ENCODE measurements at regions not wholly inside any gene's neighbourhood (a gene's known extent, or its start where the extent isn't known, plus 50 kb on each side); places are given as distances from the start of the nearest gene placed in this dataset.

DNA sequence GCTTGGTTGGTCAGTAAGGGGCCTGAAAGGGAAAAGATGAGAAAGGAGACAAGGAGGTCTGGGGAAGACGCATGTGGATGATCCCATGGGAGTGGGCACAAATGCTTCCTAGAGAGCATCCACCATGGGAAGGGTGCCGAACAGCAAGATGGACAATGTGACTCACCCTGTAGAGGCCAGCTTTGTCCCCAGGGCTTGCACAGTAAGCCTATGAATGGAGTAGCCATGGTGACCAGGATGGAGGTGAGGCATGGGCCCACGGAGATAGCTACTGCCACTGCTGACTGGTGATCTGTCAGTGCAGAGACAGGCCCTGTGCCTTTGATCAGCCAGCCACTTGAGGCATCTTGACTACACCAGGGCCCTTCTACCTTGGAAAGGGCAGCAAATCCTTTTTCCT, 172.6 kb downstream of the HAUS1 start:
- Histone ChIP-seq H3K27ac (ENCODE audit: low read depth, low read length) (no peak overlapping the region), H3K4me3 (ENCODE audit: low read depth in 1 of 2, low read length in 2 of 2) (no peak overlapping the region), H3K4me1 (ENCODE audit: control insufficient read depth in 1 of 2, insufficient read depth in 2 of 2, low read length in 2 of 2) (no peaks in the 10 kb centered on the region), H3K27me3 (ENCODE audit: control insufficient read depth in 1 of 2, insufficient read depth in 2 of 2, low read length in 2 of 2) (no peaks in the 10 kb centered on the region), H3K9me3 (ENCODE audit: control insufficient read depth in 1 of 2, low read length in 2 of 2) (no peaks in the 10 kb centered on the region), H3K9ac (ENCODE audit: low read depth in 1 of 2, low read length in 2 of 2) (no peak overlapping the region), H3K36me3 (ENCODE audit: control insufficient read depth in 1 of 2, insufficient read depth in 2 of 2, low read length in 2 of 2) (no peaks in the 10 kb centered on the region)

DNA sequence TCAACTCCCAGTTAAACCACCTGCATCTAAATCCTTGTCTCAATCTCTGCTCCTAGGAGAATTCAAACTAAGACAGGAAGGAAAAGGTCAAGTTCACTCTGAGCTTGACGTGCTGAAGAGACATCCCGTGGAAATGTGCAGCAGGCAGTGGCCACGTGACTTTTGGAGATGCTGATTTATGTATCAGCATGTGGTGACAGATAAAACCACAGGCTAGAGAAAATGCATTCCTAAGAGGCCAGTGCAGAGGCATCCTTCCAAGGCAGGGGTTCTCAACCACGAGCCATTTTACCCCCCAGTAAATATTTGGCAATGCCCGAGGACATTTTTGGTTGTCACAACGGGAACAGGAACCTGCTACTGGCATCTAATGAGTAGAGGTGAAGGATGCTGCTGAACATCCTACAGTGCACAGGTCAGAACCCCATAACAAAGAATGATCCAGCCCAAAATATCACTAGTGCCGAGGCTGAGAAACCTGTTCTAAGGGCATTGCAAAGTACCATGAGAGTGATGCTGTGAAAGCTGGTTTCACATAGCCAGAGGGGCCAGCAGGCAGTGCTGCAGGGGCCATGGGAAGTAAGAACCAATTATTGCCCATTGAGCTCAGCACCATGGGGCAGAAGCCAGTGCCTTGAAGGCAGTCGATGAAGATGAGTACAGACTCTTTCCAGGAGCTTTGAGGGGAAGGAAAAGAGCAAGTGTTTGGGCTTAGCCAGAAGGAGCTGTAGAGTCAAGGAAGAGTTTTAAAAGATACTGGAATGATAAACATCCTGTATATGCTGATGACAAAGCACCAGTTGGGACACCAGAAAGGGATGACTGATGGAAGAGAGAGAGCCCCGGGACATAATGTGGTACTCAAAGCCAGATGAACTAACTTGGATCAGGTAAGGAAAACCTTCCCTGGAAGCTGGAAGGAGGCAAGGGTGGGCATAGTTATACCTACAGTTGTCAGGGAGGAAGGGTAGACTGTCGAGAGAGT, 174.6 kb downstream of the HAUS1 start:
- no peak overlapping the region for H3K27ac ChIP-seq (ENCODE audit: low read depth, low read length)
- no peak overlapping the region for H3K9ac ChIP-seq (ENCODE audit: low read depth in 1 of 2, low read length in 2 of 2)
- no peak overlapping the region for H3K4me3 ChIP-seq (ENCODE audit: low read depth in 1 of 2, low read length in 2 of 2)
- H3K36me3 ChIP-seq (ENCODE audit: control insufficient read depth in 1 of 2, insufficient read depth in 2 of 2, low read length in 2 of 2) = no peaks in the 10 kb centered on the region
- no peaks in the 10 kb centered on the region for H3K4me1 ChIP-seq (ENCODE audit: control insufficient read depth in 1 of 2, insufficient read depth in 2 of 2, low read length in 2 of 2)
- no peaks in the 10 kb centered on the region for H3K27me3 ChIP-seq (ENCODE audit: control insufficient read depth in 1 of 2, insufficient read depth in 2 of 2, low read length in 2 of 2)
- H3K9me3 ChIP-seq (ENCODE audit: control insufficient read depth in 1 of 2, low read length in 2 of 2) = no peaks in the 10 kb centered on the region

DNA sequence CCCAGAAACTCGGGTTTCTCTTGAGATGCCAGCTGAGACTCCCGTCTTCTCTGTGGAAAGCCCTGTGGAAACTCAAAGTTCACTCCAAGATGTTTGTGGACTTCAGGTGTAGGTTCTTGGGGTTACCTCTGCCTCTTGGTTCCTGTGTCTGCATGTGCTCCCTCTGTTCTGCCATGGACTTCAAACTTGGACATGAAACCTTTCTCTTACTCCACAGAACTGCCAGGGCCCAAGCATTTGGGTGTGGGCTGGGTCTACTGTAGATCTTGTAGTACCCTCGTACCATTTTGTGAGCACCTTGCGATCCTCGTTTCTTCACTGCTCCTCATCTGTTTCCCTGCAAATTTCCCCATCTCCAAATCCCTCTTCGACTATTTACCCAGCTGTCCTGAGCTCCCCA, 175.5 kb downstream of the HAUS1 start:
- no peak overlapping the region for H3K4me3 ChIP-seq (ENCODE audit: low read depth in 1 of 2, low read length in 2 of 2)
- H3K36me3 ChIP-seq (ENCODE audit: control insufficient read depth in 1 of 2, insufficient read depth in 2 of 2, low read length in 2 of 2) = no peaks in the 10 kb centered on the region
- no peaks in the 10 kb centered on the region for H3K4me1 ChIP-seq (ENCODE audit: control insufficient read depth in 1 of 2, insufficient read depth in 2 of 2, low read length in 2 of 2)
- H3K27ac ChIP-seq (ENCODE audit: low read depth, low read length) = no peak overlapping the region
- H3K27me3 ChIP-seq (ENCODE audit: control insufficient read depth in 1 of 2, insufficient read depth in 2 of 2, low read length in 2 of 2) = no peaks in the 10 kb centered on the region
- H3K9me3 ChIP-seq (ENCODE audit: control insufficient read depth in 1 of 2, low read length in 2 of 2) = no peaks in the 10 kb centered on the region
- no peak overlapping the region for H3K9ac ChIP-seq (ENCODE audit: low read depth in 1 of 2, low read length in 2 of 2)

DNA sequence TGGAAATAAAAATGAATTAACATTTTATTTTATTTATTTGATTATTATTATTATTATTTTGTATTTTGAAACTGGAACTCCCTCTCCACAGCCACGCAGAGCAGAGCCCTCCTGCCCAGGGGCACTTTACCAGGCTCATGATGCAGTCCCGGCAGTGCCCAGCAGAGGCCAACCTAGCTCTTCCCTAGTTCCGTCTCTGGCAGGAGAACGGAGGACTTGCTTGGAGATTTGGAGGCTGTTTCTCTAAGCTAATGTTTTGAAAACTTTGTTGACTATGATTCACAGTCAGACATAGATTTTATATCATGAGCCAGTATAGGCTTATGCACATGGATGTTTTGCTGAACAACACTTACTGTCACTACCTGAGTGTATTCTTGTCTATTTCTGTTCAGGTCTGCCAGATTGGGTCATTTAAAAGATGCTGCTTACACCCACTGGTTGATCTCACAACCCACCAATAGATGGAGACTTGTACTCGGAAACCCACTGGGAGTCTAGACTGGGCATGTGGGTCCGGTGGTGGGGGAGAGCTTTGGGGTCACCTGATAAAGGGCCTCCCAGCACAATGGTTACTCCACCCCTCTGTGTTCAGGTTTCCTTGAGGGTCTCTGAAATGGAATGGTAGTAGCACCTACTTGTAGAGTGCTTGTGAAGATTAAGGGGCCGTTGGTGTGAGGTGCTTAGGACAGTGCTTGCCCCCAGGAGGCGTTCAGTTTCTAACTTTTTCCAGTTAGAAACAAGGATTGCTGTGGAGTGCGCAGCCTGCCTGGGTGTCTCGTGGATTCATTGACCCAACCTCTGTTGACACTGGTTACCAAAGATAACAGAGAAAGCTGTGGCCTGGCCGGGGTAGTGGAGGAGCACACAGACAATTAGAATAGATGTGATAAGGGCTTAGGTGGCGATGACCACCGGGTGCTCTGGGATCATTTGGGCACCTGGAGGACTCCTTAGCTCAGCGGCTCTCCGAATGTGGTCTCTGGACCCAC, 177.3 kb downstream of the HAUS1 start:
- no peaks in the 10 kb centered on the region for H3K36me3 ChIP-seq (ENCODE audit: control insufficient read depth in 1 of 2, insufficient read depth in 2 of 2, low read length in 2 of 2)
- no peak overlapping the region for H3K9ac ChIP-seq (ENCODE audit: low read depth in 1 of 2, low read length in 2 of 2)
- H3K27ac ChIP-seq (ENCODE audit: low read depth, low read length) = no peak overlapping the region

DNA sequence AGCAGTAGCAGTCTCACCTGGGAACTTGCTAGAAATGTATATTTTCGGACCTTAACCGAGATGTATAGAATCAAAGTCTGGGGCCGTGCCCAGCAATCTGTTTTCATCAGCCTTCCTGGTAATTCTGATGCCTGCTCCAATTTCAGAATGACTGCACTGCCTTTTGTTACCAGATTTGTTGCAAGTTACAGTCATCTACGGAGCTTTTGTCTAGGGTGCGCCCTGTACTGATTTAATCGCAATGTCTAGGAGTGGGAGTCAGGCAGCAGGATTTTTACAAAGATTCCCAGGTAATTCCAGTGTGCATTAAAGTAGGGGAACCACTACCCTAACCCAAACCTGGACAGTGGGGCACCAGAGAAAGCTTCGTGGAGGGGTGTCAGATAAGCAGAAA, 178.0 kb downstream of the HAUS1 start:
- H3K9me3 ChIP-seq (ENCODE audit: control insufficient read depth in 1 of 2, low read length in 2 of 2) = no peaks in the 10 kb centered on the region
- no peaks in the 10 kb centered on the region for H3K27me3 ChIP-seq (ENCODE audit: control insufficient read depth in 1 of 2, insufficient read depth in 2 of 2, low read length in 2 of 2)
- no peak overlapping the region for H3K27ac ChIP-seq (ENCODE audit: low read depth, low read length)
- no peaks in the 10 kb centered on the region for H3K36me3 ChIP-seq (ENCODE audit: control insufficient read depth in 1 of 2, insufficient read depth in 2 of 2, low read length in 2 of 2)
- H3K9ac ChIP-seq (ENCODE audit: low read depth in 1 of 2, low read length in 2 of 2) = no peak overlapping the region
- H3K4me3 ChIP-seq (ENCODE audit: low read depth in 1 of 2, low read length in 2 of 2) = no peak overlapping the region
- H3K4me1 ChIP-seq (ENCODE audit: control insufficient read depth in 1 of 2, insufficient read depth in 2 of 2, low read length in 2 of 2) = no peaks in the 10 kb centered on the region

More for the DNA sequence above, 177.3 kb downstream of the HAUS1 start:
- Histone ChIP-seq H3K27me3 (ENCODE audit: control insufficient read depth in 1 of 2, insufficient read depth in 2 of 2, low read length in 2 of 2) (no peaks in the 10 kb centered on the region), H3K4me3 (ENCODE audit: low read depth in 1 of 2, low read length in 2 of 2) (no peak overlapping the region), H3K4me1 (ENCODE audit: control insufficient read depth in 1 of 2, insufficient read depth in 2 of 2, low read length in 2 of 2) (no peaks in the 10 kb centered on the region), H3K9me3 (ENCODE audit: control insufficient read depth in 1 of 2, low read length in 2 of 2) (no peaks in the 10 kb centered on the region)

DNA sequence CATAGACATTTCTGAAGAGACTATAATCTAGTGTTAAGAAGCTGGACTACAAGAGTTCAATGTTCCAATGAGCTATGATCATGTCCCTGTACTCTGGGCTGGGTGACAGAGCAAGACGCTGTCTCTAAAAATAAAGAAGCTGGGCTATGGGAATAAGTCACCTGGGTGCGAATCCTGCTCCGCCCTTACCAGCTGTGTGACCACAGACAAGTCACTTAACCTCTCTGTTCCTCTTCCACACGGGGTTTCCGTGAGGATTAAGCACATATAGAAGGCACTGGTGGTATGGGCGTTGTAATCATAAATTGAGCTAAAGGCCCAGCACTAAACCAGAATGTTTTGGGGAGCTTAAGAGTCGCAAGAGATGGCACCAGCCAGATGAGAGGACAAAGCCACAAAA, 178.5 kb downstream of the HAUS1 start:
- Histone ChIP-seq H3K4me3 (ENCODE audit: low read depth in 1 of 2, low read length in 2 of 2) (no peak overlapping the region), H3K4me1 (ENCODE audit: control insufficient read depth in 1 of 2, insufficient read depth in 2 of 2, low read length in 2 of 2) (no peaks in the 10 kb centered on the region), H3K9me3 (ENCODE audit: control insufficient read depth in 1 of 2, low read length in 2 of 2) (no peaks in the 10 kb centered on the region), H3K9ac (ENCODE audit: low read depth in 1 of 2, low read length in 2 of 2) (no peak overlapping the region), H3K36me3 (ENCODE audit: control insufficient read depth in 1 of 2, insufficient read depth in 2 of 2, low read length in 2 of 2) (no peaks in the 10 kb centered on the region), H3K27ac (ENCODE audit: low read depth, low read length) (no peak overlapping the region), H3K27me3 (ENCODE audit: control insufficient read depth in 1 of 2, insufficient read depth in 2 of 2, low read length in 2 of 2) (no peaks in the 10 kb centered on the region)

DNA sequence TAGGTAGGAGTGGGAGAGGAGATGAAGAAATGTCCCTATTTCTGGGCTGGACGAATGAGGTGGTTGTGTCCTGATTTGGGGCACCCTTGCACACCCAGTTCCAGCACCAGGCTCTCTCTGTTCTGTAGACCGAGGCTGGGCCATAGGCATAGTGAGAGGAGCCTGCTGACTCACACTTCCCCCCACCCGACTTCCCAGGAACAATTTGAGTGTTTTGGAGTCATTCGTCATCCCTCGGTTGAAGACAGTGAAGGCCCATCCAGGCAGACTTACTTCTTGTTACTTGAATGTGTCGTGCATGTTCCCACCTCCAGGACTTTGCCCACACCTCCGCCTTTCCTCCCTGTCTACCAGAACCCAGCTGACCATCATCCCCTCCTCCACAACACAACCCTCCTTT, 179.1 kb downstream of the HAUS1 start:
- no peak overlapping the region for H3K27ac ChIP-seq (ENCODE audit: low read depth, low read length)
- no peaks in the 10 kb centered on the region for H3K27me3 ChIP-seq (ENCODE audit: control insufficient read depth in 1 of 2, insufficient read depth in 2 of 2, low read length in 2 of 2)
- no peaks in the 10 kb centered on the region for H3K36me3 ChIP-seq (ENCODE audit: control insufficient read depth in 1 of 2, insufficient read depth in 2 of 2, low read length in 2 of 2)
- H3K4me3 ChIP-seq (ENCODE audit: low read depth in 1 of 2, low read length in 2 of 2) = no peak overlapping the region
- no peaks in the 10 kb centered on the region for H3K4me1 ChIP-seq (ENCODE audit: control insufficient read depth in 1 of 2, insufficient read depth in 2 of 2, low read length in 2 of 2)
- no peaks in the 10 kb centered on the region for H3K9me3 ChIP-seq (ENCODE audit: control insufficient read depth in 1 of 2, low read length in 2 of 2)
- no peak overlapping the region for H3K9ac ChIP-seq (ENCODE audit: low read depth in 1 of 2, low read length in 2 of 2)

DNA sequence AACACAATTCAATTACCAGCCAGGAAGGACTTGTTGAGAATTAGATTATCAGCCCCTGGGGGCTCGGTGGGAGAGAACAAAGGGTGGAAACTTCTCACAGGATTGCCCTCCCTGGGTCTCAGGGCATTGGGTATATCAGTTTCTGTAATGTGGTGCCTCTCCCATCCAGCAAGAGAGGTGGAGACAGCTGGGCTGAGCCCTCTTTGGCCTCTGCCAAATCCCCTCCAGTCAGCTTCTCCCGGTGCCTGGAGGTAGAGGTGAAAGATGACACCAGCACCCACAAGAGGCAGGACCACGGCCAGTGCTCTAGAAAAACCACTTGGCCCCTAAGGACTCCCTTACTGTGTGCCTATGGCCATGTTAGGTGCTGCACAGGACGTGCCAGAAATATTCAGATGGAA, 179.7 kb downstream of the HAUS1 start:
- Histone ChIP-seq H3K27me3 (ENCODE audit: control insufficient read depth in 1 of 2, insufficient read depth in 2 of 2, low read length in 2 of 2) (no peaks in the 10 kb centered on the region), H3K27ac (ENCODE audit: low read depth, low read length) (no peak overlapping the region), H3K9me3 (ENCODE audit: control insufficient read depth in 1 of 2, low read length in 2 of 2) (no peaks in the 10 kb centered on the region), H3K4me3 (ENCODE audit: low read depth in 1 of 2, low read length in 2 of 2) (no peak overlapping the region), H3K9ac (ENCODE audit: low read depth in 1 of 2, low read length in 2 of 2) (no peak overlapping the region), H3K36me3 (ENCODE audit: control insufficient read depth in 1 of 2, insufficient read depth in 2 of 2, low read length in 2 of 2) (no peaks in the 10 kb centered on the region), H3K4me1 (ENCODE audit: control insufficient read depth in 1 of 2, insufficient read depth in 2 of 2, low read length in 2 of 2) (no peaks in the 10 kb centered on the region)

DNA sequence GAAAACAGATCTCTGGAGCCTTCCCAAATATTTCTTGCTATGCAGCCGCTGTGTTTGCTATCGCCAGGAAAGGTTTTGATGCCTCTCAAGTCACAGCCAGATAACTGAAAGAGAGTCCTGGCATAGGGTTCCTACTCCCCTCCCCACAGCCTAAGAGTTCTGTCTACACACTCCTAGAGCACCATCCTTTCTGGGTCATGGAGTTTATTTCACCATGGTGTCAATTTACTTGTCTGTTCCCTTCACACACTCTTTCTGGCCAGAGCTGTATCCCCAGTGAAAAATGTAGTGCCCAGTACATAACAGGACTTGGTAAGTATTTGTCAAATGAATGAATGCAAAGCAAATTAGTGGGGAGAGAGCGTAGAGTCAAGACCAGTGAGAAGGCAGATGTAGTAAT, 185.3 kb downstream of the HAUS1 start:
- H3K9ac ChIP-seq (ENCODE audit: low read depth in 1 of 2, low read length in 2 of 2) = no peak overlapping the region
- H3K4me1 ChIP-seq (ENCODE audit: control insufficient read depth in 1 of 2, insufficient read depth in 2 of 2, low read length in 2 of 2) = no peaks in the 10 kb centered on the region
- H3K27me3 ChIP-seq (ENCODE audit: control insufficient read depth in 1 of 2, insufficient read depth in 2 of 2, low read length in 2 of 2) = no peaks in the 10 kb centered on the region
- no peaks in the 10 kb centered on the region for H3K9me3 ChIP-seq (ENCODE audit: control insufficient read depth in 1 of 2, low read length in 2 of 2)
- H3K27ac ChIP-seq (ENCODE audit: low read depth, low read length) = no peak overlapping the region
- H3K36me3 ChIP-seq (ENCODE audit: control insufficient read depth in 1 of 2, insufficient read depth in 2 of 2, low read length in 2 of 2) = no peaks in the 10 kb centered on the region
- no peak overlapping the region for H3K4me3 ChIP-seq (ENCODE audit: low read depth in 1 of 2, low read length in 2 of 2)

DNA sequence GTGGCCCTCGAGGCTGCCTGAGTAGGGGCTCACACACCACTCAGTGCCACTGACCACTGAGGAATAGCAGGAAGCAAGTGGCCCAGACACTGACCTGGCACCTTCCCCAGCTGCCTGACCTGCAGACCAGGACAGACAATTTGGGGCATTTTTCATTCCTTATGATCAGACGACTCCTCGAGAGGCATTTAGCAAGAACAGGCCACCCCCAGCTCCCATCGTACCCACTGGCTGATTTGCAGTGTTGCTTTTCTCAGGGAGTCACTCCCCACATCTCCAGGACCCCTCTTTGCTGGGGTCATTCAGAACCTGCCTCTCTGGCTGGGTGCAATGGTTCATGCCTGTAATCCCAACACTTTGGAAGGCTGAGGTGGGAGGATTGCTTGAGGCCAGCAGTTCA, 185.7 kb downstream of the HAUS1 start:
- Histone ChIP-seq H3K4me1 (ENCODE audit: control insufficient read depth in 1 of 2, insufficient read depth in 2 of 2, low read length in 2 of 2) (no peaks in the 10 kb centered on the region), H3K9ac (ENCODE audit: low read depth in 1 of 2, low read length in 2 of 2) (no peak overlapping the region), H3K36me3 (ENCODE audit: control insufficient read depth in 1 of 2, insufficient read depth in 2 of 2, low read length in 2 of 2) (no peaks in the 10 kb centered on the region), H3K27me3 (ENCODE audit: control insufficient read depth in 1 of 2, insufficient read depth in 2 of 2, low read length in 2 of 2) (no peaks in the 10 kb centered on the region), H3K4me3 (ENCODE audit: low read depth in 1 of 2, low read length in 2 of 2) (no peak overlapping the region), H3K27ac (ENCODE audit: low read depth, low read length) (no peak overlapping the region), H3K9me3 (ENCODE audit: control insufficient read depth in 1 of 2, low read length in 2 of 2) (no peaks in the 10 kb centered on the region)

Data from duodenal mucosa (tissue), 2 donors.